Uterus (tissue), 2 donors: ENCODE measurements at regions not wholly inside any gene's neighbourhood (a gene's known extent, or its start where the extent isn't known, plus 50 kb on each side); places are given as distances from the start of the nearest gene placed in this dataset.

Experiments used
- CTCF ChIP-seq, 4 experiments: fragments of 200-600 bp in 2 of 4; fragments of 450-650 bp in 2 of 4; sonication (generic) in 2 of 4; IDR thresholded peaks; one replicate each; pipeline ENCODE4 v1.5.1; 2016 to 2019; ENCODE audit warnings: antibody characterized with exemption in 4 of 4, mild to moderate bottlenecking in 2 of 4, moderate library complexity in 1 of 4
- POLR2A ChIP-seq, 2 donors: fragments of 450-650 bp; IDR thresholded peaks; one replicate each; pipeline ENCODE4 v1.6.1; 2016; ENCODE audit warnings: antibody characterized with exemption in 2 of 2, mild to moderate bottlenecking in 1 of 2, moderate library complexity in 1 of 2

GRCh38 chr4:93918856-93919255 lies 90.3 kb downstream of the ATOH1 start:
- TF ChIP-seq CTCF (IDR thresholded peaks at IDR 0.05) (no peak), POLR2A (IDR thresholded peaks at IDR 0.05) (no peak)
